ENCODE measurements at regions not wholly inside any gene's neighbourhood (a gene's known extent, or its start where the extent isn't known, plus 50 kb on each side); places are given as distances from the start of the nearest gene placed in this dataset.

GRCh38 chr2:47303341-47304148, 65.6 kb upstream of the EPCAM start:
- H3K4me1 ChIP-seq, result peaks cover 0 to 65% of the 10 kb centered on the region in 2 donors
- no peak for ATAC-seq
- H3K27ac ChIP-seq, result peak overlapping the region in 1 of 2 donors; percentile 53
- no peaks in the 10 kb centered on the region for H3K27me3 ChIP-seq
- intact Hi-C loops (cut with DNase I), result no loop called here
- H3K9me3 ChIP-seq, result no peaks in the 10 kb centered on the region
- no peak overlapping the region for H3K4me3 ChIP-seq
- H3K36me3 ChIP-seq, result no peaks in the 10 kb centered on the region
- TF ChIP-seq, protein P1, sequence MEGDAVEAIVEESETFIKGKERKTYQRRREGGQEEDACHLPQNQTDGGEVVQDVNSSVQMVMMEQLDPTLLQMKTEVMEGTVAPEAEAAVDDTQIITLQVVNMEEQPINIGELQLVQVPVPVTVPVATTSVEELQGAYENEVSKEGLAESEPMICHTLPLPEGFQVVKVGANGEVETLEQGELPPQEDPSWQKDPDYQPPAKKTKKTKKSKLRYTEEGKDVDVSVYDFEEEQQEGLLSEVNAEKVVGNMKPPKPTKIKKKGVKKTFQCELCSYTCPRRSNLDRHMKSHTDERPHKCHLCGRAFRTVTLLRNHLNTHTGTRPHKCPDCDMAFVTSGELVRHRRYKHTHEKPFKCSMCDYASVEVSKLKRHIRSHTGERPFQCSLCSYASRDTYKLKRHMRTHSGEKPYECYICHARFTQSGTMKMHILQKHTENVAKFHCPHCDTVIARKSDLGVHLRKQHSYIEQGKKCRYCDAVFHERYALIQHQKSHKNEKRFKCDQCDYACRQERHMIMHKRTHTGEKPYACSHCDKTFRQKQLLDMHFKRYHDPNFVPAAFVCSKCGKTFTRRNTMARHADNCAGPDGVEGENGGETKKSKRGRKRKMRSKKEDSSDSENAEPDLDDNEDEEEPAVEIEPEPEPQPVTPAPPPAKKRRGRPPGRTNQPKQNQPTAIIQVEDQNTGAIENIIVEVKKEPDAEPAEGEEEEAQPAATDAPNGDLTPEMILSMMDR (IDR thresholded peaks at IDR 0.05), result no peak
- DNase-seq, result no peak

- H3K27me3 ChIP-seq, result no peaks in the 10 kb centered on the region
- no peak overlapping the region for H3K4me3 ChIP-seq
- TF ChIP-seq, protein P1 (IDR thresholded peaks at IDR 0.05), result no peak
- ATAC-seq (no peak), DNase-seq (no peak)
- H3K4me1 ChIP-seq, result peaks cover 0 to 58% of the 10 kb centered on the region in 2 donors
- intact Hi-C loops (cut with DNase I), result no loop called here
- H3K36me3 ChIP-seq, result no peaks in the 10 kb centered on the region
- no peak overlapping the region for H3K27ac ChIP-seq
- no peaks in the 10 kb centered on the region for H3K9me3 ChIP-seq
These were observed 66.8 kb upstream of the EPCAM start for GRCh38 chr2:47302308-47302707.

GRCh38 chr2:47301731-47302130, 67.4 kb upstream of the EPCAM start:
- Histone ChIP-seq H3K27ac (no peak overlapping the region), H3K27me3 (no peaks in the 10 kb centered on the region), H3K4me1 (peaks cover 0 to 54% of the 10 kb centered on the region in 2 donors), H3K9me3 (no peaks in the 10 kb centered on the region), H3K4me3 (no peak overlapping the region), H3K36me3 (no peaks in the 10 kb centered on the region)
- ATAC-seq, result no peak
- DNase-seq, result no peak
- intact Hi-C loops (cut with DNase I), result no loop called here
- TF ChIP-seq, protein P1 (IDR thresholded peaks at IDR 0.05), result no peak

GRCh38 chr2:47301277-47301618, 67.9 kb upstream of the EPCAM start:
- no peaks in the 10 kb centered on the region for H3K9me3 ChIP-seq
- ATAC-seq, result no peak
- H3K36me3 ChIP-seq, result no peaks in the 10 kb centered on the region
- DNase-seq, result no peak
- H3K27me3 ChIP-seq, result no peaks in the 10 kb centered on the region
- H3K4me1 ChIP-seq, result peaks cover 0 to 54% of the 10 kb centered on the region in 2 donors
- no peak overlapping the region for H3K4me3 ChIP-seq
- peak overlapping the region in 1 of 2 donors; percentile 89 for H3K27ac ChIP-seq
- TF ChIP-seq, protein P1 (IDR thresholded peaks at IDR 0.05), result no peak
- intact Hi-C loops (cut with DNase I), result no loop called here

DNA sequence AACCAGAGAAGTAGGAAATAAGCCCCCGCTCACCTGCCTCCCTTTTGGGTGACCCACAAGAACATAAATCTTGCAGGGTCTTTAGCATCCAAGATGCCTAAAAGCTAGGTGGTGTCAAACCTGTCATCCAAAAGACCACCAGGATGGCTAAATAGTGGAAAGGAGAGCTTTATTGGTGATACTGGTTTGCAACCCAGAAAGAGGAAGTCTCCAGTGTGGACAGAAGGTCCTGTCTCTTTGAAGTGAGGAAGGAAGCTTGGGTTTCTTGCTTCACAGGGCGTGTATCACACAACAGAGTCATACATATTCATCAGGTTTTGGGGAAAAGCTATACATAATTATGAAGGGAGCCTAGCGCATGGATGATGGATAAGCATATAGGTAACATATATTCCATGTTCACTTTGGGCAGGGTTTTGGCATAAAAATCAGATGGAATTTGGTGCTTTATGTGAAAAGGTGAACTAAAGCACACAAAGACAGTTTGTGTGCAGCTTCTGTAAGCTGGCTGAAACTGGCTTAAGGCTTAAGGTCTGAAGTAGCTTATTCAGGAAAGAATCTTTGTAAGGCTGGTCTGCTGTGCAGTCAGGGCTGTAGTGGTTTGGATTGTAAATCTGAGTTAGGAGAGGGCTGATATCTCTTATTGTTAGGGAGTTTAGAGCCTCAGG, 68.4 kb upstream of the EPCAM start:
- Histone ChIP-seq H3K4me1 (peaks cover 0 to 54% of the 10 kb centered on the region in 2 donors), H3K27ac (peak overlapping the region in 1 of 2 donors; percentile 89), H3K36me3 (no peaks in the 10 kb centered on the region), H3K27me3 (no peaks in the 10 kb centered on the region), H3K4me3 (no peak overlapping the region), H3K9me3 (no peaks in the 10 kb centered on the region)
- ATAC-seq (peak; percentile 74), DNase-seq (no peak)
- intact Hi-C loops (cut with DNase I), result no loop called here
- TF ChIP-seq, protein P1 (IDR thresholded peaks at IDR 0.05), result no peak
